CD4-positive, alpha-beta T cell treated with Interleukin-17A for 1 hour (primary cell): ENCODE measurements at regions not wholly inside any gene's neighbourhood (a gene's known extent, or its start where the extent isn't known, plus 50 kb on each side); places are given as distances from the start of the nearest gene placed in this dataset.

Experiments used
- DNase-seq: peaks from one replicate; pipeline ENCODE4 v3.0.0-alpha.2; 2020

DNA sequence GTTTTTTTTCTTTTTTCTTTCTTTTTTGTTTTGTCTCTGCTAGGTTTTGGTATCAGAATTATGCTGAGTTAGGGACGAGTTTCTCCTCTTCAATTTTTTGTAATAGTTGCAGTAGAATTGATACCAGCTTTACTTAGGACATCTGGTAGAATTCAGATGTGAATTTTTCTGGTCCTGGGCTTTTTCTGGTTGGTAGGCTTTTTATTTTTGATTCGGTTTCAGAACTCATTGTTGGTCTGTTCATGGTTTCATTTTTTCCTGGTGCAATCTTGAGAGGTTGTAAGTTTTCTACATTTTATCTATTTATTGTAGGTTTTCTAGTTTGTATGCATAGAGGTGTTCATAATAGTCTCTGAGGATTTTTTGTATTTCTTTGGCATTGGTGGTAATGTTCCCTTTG lies 498.1 kb upstream of the CPEB2 start:
- no peak for DNase-seq

DNA sequence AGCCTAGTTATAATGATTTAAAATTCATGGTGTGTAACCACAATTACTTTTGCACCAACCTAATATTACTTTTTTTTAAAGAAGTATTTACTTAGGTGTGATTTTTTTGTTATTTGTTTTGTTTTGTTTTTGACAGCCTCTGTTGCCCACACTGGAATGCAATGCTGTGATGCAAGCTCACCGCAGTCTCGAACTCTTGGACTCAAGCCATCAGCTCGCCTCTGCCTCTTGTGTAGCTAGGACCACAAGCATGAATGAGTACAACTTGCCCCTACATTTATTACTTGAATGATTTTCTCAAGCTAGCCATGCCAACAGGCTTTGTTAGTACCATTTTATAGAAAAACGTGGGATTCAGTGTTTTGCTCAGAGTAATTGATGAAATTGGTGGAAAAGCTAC lies 488.8 kb upstream of the CPEB2 start:
- no peak for DNase-seq

DNA sequence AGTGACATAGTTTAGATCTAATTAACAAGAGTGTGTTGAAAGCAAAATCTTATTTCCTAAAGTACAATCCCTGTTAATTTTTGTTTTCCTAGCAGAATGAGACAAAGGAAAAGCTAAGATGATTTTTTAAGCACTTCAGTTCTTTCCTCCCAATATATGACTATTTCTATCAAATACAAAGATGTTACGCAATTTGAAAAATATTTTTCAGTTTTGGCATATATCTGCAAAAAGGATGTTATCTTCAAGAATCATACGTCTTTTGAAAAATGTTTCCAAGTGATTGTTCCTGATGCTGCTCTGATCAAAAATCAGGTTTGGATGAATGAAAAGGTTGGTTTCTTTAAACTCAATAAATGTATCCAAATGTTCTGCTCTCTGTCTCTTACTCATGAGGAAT lies 486.7 kb upstream of the CPEB2 start:
- no peak for DNase-seq

DNA sequence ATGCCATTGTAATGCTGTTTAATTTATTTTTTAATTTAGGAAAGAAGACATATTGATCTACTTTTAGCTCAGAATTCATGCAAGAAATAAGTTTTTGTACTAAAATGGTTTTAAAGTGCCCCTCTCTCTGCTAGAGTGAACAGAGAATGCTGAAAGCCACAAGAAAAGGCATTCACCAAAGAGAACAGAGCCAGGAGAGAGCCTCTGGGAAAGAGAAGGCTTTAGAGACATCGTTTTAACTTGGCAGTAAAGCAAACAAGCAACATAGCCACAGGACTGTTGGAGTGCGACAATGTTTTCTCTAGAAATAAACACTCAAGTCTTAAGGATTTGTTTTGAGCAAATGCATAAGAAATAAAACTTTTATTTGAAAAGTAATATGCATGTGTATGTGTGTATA lies 484.1 kb upstream of the CPEB2 start:
- no peak for DNase-seq

DNA sequence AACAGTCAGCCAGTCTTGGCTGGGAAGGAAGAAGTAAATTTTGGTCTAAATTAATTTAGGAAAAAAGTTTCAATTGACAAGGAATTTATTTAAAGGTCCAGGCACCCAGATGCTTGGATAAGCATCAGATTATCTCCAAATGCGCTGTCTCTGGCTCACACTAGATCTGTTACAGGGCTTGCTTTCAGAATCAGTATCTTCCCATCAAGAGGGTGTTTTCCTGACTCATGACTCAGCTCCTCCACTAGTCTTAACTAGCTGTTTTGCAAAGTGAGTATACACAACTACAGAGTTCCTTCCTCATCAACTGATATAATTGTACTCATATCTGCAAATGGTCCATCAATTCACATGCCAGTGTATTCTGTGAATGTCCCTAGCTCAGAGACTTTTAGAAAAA lies 482.1 kb upstream of the CPEB2 start:
- no peak for DNase-seq

DNA sequence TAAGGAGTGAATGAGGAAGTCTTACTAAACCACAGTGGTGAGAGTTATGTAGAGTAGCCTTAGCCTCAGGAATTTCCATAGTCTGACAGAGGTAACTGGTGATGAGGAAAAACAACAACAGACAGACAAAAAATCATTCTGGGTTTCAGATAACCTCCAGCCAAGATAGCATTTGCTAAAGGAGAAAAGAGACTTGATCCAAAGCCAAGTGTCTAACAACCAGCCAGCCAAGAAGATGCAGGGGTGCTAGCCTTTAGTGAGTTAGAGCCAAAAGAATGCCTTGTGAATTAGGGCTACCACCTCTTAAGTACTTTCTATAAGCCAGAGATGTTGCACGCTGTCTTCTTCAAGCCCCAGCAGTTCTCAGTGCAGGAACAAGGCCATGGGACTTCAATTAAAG lies 478.0 kb upstream of the CPEB2 start:
- DNase-seq = no peak

DNA sequence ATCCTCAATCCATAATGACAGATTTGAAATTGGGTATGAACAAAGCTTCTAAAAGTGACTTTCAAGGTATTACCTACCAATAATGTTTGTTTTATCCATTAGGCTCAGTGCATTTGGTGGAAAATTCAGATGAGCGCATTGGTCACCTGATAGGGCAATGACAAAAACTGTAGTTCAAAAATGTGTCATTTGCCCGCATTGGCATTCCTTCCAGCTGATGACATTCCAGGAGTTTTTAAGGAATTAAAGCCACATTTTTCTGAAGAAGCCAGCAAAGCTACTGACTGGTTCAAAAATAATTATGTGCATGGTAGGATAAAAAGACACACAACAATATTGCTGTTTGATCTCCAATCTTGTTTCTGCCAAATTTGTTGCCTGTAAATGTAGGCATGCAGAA lies 473.4 kb upstream of the CPEB2 start:
- DNase-seq = no peak

DNA sequence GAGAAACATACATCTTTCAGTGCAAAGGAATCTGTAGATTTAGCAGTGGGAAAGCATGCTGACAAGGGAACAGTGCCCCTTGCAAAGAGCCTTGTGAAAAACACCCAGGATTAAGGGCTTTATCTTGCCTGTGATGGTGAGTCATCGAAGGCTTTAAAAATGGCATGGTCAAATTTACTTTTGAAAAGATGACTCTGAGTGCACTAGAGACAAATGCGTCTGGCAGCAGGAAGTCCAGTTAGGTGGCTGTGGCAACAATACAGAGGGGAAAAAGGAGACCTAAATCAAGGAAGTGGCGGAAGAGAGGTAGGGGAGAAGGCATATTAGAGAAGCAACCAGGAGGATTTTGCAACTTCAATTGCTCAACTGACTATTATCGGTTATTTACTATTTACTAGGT lies 472.6 kb upstream of the CPEB2 start:
- DNase-seq = no peak

DNA sequence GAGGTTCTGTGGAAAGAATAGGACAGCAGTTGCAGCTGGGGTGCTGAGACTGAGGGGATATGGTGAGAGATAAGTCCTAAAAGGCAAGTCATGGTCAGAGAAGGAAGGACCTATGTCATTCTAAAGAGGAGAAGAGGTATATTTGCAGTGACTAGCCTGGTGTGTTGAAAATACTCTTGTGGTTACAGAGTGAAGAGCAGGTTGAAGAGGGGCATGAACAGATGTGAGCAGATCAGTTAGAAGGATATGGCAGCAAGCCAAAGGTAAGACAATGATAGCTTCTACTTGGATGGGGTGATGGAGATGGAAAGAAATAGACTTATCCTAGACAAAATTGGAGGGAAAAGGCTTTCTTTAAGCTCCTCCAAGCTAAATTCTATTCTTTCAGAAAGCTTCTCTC lies 469.8 kb upstream of the CPEB2 start:
- DNase-seq = no peak

DNA sequence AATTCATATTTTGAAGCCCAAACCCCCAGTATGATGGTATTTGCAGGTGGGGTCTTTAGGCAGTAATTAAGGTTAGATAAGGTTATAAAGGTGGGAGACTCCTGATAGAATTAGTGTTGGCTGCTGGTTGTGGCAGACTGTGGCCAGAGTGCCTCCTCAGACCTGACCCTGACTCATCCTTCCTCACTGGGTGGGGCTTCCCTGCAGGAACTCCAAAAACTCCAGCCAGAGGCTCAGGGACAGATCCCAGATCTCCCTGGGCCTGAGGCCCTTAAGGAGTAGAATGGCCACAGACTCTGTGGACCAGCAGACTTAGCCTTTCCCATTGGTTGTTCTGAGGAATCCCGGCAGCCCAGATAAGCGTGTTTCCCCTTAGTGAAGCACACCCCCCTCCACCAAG lies 463.0 kb upstream of the CPEB2 start:
- DNase-seq = no peak

DNA sequence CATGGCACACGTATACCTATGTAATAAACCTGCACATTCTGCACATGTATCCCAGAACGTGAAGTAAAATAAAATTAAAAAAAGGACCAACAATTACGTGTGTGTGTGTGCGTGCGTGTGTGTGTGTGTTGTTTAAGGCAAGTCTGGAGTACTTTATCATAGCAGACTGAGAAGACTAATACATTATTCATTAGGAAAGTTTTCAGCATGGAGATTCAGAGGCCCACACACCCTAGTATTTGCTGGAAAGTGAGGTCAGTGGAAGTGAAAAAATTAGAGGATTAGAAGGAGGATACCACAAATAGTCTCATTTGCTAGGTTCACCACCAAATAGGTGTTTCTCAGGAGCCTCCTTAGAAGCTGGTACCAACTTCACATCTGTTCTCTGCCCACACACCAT lies 457.1 kb upstream of the CPEB2 start:
- no peak for DNase-seq

DNA sequence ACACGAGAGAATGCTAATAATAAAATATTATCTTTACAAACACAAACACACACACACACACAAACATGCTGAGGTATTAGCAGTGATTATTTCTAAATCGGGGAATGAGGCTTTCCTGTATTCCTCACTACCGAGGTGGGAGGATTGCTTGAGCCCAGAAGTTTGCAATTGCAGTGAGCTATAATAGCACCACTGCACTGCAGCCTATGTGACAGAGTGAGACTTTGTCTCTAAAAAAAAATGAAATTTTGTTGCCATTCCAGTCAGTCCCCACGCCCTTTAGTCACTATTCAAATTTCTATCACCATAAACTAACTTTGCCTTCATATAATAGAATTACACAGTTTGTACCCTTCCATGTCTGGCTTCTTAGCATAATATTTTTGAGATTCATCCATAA lies 456.5 kb upstream of the CPEB2 start:
- DNase-seq = no peak

DNA sequence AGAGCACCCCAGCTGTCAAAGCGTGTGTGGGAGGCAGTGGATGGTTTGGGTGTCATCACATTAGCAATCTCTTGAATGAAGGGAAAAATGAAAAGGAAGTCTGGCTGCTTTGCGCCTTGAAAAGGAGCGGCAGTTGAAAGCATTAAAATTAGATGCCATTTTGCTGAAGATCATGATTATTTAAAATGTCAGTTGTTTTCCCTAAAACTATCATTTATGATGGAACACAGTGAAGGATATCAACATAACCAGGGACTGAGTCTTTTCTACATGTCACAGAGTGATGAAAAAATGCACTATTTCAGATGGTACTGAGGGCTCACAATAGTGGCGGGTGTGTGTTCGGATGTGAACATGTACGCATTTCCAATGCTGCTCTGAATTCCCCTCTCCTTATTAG lies 450.2 kb upstream of the CPEB2 start:
- no peak for DNase-seq

DNA sequence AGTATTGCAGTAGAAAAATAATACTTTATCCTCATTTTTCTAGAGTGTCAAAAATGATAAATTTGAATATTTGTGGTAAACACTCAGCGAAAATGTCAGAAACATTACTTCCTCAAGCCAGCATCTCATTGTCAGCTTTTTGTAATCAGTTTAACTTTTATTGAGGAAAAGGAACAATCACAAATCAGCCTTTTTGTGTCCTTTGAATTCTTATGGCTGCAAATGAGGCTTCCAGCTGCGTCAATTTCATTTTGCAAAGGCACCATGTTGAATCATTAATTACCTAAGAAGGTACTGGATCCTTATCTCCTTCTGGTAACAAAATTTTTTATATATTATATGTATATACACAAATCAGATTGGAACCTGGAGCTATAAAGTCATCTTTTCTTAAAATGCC lies 442.6 kb upstream of the CPEB2 start:
- DNase-seq = no peak

DNA sequence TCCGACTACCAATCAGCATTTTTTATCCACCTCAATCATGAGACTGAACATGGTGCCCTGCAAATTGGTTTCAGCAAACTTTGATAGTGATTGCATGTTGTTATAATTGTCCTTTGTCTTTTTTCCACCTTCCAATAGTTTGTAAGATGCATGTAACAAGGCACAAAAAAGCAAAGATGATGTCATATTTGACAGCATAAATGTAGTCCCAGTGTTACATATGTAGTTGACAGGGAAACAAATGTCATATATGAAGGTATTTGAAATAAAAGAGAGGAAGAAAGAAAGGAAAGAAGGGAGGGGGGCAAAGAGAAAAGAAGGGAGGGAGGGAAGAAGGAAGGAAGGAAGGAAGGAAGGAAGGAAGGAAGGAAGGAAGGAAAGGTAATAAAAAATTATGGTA lies 441.7 kb upstream of the CPEB2 start:
- DNase-seq = no peak

DNA sequence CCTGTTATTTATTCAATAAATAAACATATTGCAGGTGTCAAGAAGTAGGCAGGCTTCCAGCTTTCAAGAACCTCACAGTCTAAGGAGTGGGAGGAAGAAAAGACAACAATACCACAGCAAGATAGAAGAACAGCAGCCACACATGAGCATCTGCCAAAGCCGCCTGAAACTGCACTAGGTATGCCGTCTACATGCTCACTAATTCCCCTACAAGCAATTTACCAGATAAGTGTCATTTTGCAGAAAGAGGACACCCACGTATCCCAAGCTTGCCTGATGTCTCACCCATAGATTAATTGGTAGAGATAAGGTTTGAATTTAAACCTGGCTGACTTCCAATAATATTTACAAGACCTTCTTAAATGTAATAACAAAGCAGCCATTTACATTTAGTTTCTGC lies 439.4 kb upstream of the CPEB2 start:
- no peak for DNase-seq

DNA sequence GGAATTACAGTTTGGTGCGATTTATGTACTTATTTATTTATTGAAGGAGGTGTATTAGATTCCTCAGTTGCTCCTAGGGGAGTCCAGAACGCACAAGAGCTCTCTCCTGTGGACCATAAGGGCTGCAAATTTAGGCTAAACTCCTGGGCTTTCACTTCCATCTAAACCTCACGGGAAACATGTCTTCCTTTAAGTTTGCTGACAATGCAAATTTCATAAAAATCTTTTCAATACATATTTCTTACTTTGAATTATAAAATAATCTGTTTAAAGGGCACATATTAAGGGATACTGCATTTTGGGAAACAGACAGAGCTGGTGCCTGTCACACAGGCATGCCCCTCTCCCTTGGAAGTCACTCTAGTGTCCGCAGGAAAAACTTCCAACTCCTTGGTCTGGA lies 438.0 kb upstream of the CPEB2 start:
- no peak for DNase-seq

DNA sequence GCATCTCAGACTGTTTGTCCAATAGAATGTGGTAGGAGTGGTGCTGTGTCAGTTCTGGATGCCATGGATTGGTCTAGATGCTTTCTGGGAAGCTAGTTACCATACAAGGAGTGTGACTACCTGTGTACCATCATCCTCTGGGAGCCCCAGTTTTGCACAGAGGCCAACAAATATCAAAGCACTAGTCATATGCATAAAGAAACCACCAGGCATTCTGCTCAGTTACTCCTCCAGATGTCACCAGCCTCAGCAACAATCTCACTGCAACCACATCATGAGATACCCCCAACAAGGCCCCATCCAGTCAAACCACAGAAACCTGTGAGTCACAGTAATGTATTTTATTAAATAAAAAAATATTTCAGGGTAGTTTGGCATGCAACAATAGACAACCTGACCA lies 435.8 kb upstream of the CPEB2 start:
- DNase-seq = no peak

DNA sequence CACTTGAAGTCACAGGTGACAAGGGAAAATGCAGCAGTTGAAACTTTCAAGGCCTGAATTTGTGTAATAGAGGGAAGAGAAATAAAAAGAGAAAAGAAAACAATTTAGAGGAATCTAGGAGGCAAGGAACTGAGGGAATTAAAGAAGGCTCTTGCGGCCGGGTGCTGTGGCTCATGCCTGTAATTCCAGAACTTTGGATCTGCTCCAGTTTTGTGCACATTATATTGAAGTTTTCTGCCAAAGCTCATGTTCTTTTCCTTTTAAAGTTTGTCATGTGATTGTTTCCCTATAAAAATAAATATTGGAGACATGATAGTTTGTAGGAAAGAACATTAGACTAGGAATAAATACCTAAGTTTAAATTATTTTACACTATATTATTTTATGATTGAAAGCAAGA lies 433.9 kb upstream of the CPEB2 start:
- DNase-seq = no peak

DNA sequence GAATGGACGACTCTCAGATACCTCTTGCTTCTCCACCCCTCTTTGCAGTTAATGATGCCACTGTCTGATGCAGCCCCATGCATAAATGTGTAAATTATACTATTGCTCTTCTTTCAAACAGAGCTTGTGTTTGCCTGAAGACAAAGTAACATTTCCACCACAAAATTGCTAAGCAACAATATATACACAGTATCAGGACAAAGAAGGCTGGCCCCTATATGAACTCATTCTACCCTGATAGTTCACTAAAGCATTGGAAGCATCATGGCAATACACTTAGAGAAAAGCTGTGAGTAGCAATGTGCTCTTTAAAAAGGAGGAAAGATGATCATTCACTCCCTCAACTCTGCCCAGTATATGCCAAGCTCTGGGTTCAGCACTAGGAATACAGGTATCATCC lies 427.0 kb upstream of the CPEB2 start:
- DNase-seq = no peak

DNA sequence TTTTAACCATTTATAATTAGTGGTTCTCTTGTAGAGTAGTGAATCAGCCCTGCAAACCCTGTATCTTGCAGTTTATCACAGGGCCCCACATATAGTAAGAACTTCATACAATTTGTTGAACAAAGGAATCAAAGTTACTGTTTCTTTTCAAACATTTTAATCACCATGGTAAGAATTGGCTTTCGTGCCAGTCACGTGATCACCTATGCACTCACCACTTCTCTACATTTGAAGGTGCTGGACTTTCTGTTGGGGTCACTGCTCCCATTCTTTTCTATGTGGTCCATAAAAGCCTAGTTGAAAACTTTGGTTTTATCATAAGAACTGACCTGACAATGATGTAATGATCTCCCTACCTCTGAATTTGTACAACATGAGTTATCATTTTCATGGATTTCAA lies 426.4 kb upstream of the CPEB2 start:
- DNase-seq = no peak

DNA sequence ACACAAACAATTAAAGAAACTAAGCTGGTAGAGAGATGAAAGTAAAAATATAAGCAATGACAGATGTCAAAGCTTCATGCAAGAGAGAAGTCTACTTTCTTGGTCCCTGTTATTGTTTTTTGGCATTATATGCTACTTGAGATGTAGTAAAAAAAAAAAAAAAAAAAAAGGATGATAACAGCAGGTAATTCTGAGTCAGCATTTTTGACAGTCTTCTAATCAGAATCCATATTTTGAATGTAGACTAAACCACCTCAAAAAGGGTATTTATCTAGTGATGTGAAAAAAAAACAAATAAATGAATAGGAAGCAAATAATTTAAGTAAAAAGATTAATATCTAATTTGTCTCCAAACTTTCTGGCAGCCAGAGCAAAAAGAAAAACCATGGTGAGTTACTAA lies 422.2 kb upstream of the CPEB2 start:
- no peak for DNase-seq

DNA sequence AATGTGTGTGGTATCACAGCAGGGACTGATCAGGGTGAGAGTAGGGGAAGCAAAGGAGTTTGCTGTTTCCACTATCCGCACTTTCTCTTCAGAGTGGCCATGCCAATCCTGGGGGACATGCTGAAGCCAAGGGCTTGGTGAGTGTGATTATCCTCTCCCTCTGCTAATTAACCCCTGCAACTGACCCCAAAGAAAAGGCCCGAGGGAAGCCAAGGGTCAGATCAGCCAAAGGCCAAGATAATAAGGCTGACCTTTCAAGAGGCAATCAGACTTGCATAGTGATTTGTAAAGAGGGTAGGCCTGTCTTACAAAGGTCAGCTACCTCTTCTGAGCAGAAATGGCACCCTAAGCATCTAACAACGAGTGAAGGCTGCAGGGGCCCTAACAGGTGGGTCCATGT lies 420.5 kb upstream of the CPEB2 start:
- no peak for DNase-seq

DNA sequence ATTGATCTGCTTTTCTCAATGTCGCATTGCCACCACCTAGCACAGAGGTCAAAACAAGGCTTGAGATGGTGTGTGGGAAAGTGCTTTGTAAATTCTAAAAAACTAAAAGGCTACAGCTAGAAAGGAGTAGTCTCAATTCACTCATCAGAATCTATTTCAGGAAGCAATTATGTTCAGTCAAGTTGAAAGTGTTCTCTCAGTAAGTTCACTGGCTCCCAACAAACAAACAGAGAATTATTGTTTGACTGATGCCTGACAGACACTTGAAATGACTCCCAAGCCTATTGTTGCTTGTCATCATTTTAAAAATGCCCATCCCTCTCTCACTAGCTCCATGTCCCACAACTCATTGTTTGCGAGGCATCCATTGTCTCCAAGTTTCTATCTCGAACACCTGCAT lies 419.6 kb upstream of the CPEB2 start:
- DNase-seq = no peak

DNA sequence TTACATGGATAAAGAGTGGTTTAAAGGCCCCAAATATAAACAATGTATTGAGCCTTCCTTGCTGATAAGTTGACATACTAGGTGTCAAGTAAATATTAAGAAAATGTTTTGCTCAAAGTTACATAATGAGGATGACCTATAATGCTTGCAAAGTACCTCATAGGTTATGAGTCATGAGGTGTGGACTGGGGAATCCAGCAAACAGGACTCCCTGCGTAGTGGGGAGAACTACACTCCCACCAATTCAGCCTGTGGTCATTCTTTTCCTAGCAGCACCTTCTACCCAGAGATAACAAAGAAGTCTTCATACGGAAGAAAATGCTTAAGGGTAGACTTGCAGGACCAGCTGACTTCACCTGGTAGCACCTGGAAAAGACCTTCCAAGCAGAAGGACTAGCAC lies 418.9 kb upstream of the CPEB2 start:
- no peak for DNase-seq

DNA sequence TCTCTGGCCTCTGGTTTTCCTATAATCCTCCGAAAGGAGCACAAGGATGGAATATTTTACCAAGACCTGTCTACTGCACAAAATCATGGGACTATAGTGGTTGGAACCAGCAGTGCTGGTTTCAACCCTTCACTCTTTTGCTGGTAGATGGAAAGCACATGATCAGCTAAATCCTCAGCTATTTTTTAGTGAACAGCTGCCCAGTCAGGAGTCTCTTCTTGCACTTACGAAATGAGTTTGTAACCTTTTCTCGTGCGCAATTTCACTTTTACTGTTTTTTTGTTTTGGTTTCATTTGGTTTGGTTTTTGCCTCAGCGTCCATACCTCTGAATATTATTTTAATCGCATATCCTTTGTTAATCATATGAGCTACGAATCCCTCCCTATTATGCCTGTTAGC lies 418.5 kb upstream of the CPEB2 start:
- DNase-seq = no peak

DNA sequence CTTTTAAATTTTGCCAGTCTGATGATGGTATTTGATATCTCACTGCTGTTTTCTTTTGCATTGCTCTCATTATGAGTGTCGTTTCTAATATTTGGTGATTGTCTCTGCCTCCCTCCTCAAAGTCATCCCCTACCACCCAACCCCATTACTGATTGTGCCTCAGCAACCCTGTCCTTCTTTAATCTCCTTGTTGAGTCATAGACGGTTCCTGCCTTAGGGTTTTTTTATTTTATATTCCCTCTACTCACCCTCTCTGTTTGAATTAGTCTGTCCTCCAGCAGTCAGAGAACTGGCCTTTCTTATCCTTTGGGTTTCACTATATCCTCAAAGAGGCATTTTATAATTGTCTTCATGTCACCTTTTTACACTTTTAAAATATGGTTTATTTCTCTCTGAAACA lies 409.3 kb upstream of the CPEB2 start:
- no peak for DNase-seq
